BJ (cell line): ENCODE measurements at regions not wholly inside any gene's neighbourhood (a gene's known extent, or its start where the extent isn't known, plus 50 kb on each side); places are given as distances from the start of the nearest gene placed in this dataset.

Experiments used
- CTCF ChIA-PET: fragments of 350-600 bp; formaldehyde crosslinking; extraction: SDS; loops from one replicate; lab custom pipeline; 2021; ENCODE audit warnings: antibody characterized with exemption, inconsistent platforms; lab: Yijun Ruan, JAX
- POLR2A ChIA-PET: fragments of 300-600 bp; sonication (Branson Sonifier 250); formaldehyde crosslinking; extraction: SDS; loops from one replicate; lab custom pipeline; 2021; ENCODE audit warnings: antibody characterized with exemption; lab: Charles Lee
- DNase-seq: peaks from one replicate; pipeline ENCODE4 v3.0.0-alpha.2; 2011; ENCODE audit warnings: low read depth
- H3K27me3 ChIP-seq: 2 replicates; pipeline ENCODE4 v1.6.0; 2011; ENCODE audit warnings: low read length; ENCODE audit not compliant: control insufficient read depth, insufficient read depth
- H3K36me3 ChIP-seq: 2 replicates; pipeline ENCODE4 v1.5.1; 2011; ENCODE audit warnings: low read length; ENCODE audit not compliant: control insufficient read depth, insufficient read depth
- H3K4me3 ChIP-seq: 2 replicates; pipeline ENCODE4 v1.5.1; 2011; ENCODE audit warnings: low read depth, mild to moderate bottlenecking, control low read depth, low read length
- TF ChIP-seq, protein P1 (sequence below): IDR thresholded peaks from 2 replicates; pipeline ENCODE4 v1.5.1; 2011; ENCODE audit warnings: low read depth, mild to moderate bottlenecking, control low read depth, inconsistent platforms, low read length, moderate library complexity; ENCODE audit not compliant: insufficient read depth

DNA sequence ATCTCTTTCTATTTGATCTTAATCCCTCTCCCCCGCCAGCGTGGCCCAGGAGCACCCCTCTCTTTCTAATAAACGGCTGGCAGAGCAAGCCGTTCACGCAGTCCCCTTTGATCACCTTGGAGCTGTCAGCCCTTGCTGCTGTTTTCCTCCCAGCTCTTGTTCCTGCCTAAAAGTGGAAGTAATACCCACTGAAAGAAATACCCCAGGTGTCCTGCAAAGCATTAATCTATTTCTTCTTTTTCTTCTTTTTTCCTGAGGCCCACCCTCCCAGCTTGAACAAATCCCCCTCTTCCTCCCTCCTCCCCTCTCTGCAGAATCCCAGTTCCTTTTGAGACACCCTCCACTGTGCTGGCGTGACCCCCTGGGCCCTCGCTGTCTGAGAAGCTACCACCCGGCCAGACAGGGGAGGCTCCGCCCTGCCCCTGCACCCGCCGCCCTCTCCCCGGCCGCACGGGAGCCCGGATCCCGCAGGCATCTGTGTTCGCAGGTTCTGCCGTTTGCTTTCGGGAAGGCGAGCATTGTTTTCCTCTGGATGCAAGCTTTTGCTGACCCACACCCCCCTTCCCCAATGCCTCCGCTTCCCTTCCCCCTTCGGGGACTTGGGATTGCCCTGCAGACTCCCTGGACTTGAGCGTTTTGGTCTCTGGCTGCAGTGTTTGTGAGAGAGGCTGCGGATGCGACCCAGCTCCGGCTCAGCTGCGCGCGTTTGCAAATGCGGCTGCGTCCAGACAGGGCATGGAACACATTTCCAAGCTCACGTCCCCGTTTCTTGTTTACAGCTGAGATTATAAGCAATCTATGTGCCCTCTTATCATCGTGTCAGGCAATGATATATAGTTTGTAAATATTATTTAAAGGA, 631.5 kb downstream of the NYAP2 start:
- no peak for DNase-seq
- Histone ChIP-seq H3K36me3 (no peaks in the 10 kb centered on the region), H3K4me3 (peak overlapping the region; percentile 42), H3K27me3 (no peaks in the 10 kb centered on the region)
- POLR2A ChIA-PET: interaction anchor here (0.5 kb wide), 2 partner anchors 34 to 619 kb away, joined by 3 read pairs; no protein-coding TSS in a partner anchor
- TF ChIP-seq, protein P1, sequence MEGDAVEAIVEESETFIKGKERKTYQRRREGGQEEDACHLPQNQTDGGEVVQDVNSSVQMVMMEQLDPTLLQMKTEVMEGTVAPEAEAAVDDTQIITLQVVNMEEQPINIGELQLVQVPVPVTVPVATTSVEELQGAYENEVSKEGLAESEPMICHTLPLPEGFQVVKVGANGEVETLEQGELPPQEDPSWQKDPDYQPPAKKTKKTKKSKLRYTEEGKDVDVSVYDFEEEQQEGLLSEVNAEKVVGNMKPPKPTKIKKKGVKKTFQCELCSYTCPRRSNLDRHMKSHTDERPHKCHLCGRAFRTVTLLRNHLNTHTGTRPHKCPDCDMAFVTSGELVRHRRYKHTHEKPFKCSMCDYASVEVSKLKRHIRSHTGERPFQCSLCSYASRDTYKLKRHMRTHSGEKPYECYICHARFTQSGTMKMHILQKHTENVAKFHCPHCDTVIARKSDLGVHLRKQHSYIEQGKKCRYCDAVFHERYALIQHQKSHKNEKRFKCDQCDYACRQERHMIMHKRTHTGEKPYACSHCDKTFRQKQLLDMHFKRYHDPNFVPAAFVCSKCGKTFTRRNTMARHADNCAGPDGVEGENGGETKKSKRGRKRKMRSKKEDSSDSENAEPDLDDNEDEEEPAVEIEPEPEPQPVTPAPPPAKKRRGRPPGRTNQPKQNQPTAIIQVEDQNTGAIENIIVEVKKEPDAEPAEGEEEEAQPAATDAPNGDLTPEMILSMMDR: 0 out of 2 replicates have a peak, but pooled peaks have one; percentile 8
- CTCF ChIA-PET: interaction anchor here (1.0 kb wide), 1 partner anchor 15 kb away, joined by 3 read pairs; no protein-coding TSS in a partner anchor

DNA sequence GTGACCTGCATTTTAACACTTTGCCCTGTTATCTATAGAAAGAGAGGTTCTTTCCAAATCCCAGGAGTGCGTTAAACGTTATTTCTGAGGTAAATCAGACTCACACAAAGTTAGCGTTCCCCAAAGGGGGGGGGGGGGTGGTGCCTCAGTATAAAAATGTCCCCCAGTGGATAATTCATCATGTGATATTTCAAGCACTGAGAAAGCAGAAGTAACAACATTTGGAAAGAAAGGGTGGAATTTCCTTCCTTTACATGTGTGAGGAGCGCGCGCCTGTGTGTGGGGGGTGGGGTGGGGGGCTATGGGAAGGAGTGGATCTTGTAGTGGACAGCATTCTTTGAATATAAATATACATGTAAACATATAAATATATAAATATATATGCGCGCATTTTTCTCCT, 630.9 kb downstream of the NYAP2 start:
- Histone ChIP-seq H3K27me3 (no peaks in the 10 kb centered on the region), H3K4me3 (no peak overlapping the region), H3K36me3 (no peaks in the 10 kb centered on the region)
- ChIA-PET POLR2A (no interaction called here), CTCF (no interaction called here)
- TF ChIP-seq, protein P1: no peak
- DNase-seq: no peak

DNA sequence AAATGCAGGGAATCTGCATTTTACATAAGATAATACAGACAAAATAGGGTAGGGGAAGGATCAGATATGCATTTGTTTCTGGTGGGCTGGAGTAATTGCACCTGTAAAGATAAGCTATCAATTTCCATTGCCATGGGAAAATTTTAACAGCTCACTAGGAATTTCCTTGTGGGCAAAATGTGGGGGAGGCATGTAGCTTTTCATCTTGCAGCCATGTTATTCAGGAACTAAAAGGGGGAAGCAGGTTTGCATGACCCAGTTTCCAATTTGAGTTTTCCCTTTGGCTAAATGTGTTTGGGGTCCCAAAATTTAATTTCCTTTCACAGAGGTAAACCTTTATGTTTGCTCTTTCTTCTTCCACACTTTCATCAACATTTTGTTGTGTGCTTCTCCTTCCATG, 624.4 kb downstream of the NYAP2 start:
- Histone ChIP-seq H3K27me3 (no peaks in the 10 kb centered on the region), H3K4me3 (no peak overlapping the region), H3K36me3 (no peaks in the 10 kb centered on the region)
- DNase-seq: no peak
- ChIA-PET POLR2A (no interaction called here), CTCF (no interaction called here)
- TF ChIP-seq, protein P1: no peak

DNA sequence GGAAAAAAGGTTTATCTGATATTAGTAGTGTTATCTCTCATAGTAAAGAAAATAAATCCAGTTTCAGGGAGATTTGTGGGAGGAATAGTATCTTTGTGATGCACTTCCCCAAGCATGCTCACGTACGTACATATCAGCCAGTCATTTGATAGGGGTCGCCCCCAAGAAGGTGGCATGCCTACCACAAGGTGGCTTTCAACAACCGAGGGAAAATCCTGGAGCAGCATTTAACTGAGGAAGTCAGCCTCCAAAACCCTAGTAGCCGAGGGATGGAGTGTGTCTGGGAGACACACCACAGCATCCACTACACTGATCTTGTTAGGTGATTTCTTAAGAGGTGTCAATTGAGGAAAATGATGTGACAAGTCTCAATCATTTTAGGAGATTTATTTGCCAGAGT, 623.9 kb downstream of the NYAP2 start:
- H3K4me3 ChIP-seq: no peak overlapping the region
- TF ChIP-seq, protein P1: no peak
- DNase-seq: no peak
- CTCF ChIA-PET: no interaction called here
- POLR2A ChIA-PET: no interaction called here
- no peaks in the 10 kb centered on the region for H3K36me3 ChIP-seq
- no peaks in the 10 kb centered on the region for H3K27me3 ChIP-seq

DNA sequence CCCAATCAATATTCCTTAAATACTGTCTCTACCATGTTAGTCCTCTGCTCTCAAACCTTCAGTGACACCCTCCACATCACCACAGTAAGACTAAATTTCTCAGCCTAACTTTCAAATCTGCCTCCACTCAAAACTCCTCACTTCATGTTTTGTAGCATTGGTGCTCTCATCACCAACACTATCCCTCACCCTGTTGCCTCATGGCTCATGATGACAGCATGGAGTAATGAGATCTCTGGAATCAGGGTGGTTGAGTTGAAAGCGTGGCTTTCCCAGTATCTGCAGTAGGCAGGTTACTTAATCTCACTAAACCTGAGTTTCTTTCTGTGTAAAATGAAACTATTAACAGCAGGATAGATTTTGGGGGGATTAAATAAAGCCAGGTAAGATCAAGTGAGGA, 621.4 kb downstream of the NYAP2 start:
- H3K4me3 ChIP-seq: no peak overlapping the region
- H3K27me3 ChIP-seq: no peaks in the 10 kb centered on the region
- POLR2A ChIA-PET: no interaction called here
- DNase-seq: no peak
- H3K36me3 ChIP-seq: no peaks in the 10 kb centered on the region
- CTCF ChIA-PET: interaction anchor here (1.2 kb wide), 1 partner anchor 12 kb away, joined by 3 read pairs; no protein-coding TSS in a partner anchor
- TF ChIP-seq, protein P1: no peak
